ENCODE measurements at regions not wholly inside any gene's neighbourhood (a gene's known extent, or its start where the extent isn't known, plus 50 kb on each side); places are given as distances from the start of the nearest gene placed in this dataset.

DNA sequence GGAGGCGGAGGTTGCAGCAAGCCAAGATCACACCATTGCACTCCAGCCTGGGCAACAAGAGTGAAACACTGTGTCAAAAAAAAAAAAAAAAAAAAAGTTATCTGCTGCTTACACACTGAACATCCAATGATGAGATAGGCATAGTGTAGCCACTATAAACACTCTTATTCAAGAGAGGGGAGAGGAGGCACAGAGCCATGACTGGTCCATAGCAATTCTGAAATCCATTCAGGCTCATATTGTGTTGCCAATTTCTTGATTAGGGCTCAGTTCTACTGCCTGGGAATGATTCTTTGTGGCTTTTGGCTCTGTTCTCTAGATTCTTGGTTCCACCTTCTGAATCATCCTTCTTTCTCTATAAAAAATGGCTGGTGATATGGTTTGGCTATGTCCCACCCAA lies 136.1 kb downstream of the ZFP36L2 start:
- TF ChIP-seq, protein P1, sequence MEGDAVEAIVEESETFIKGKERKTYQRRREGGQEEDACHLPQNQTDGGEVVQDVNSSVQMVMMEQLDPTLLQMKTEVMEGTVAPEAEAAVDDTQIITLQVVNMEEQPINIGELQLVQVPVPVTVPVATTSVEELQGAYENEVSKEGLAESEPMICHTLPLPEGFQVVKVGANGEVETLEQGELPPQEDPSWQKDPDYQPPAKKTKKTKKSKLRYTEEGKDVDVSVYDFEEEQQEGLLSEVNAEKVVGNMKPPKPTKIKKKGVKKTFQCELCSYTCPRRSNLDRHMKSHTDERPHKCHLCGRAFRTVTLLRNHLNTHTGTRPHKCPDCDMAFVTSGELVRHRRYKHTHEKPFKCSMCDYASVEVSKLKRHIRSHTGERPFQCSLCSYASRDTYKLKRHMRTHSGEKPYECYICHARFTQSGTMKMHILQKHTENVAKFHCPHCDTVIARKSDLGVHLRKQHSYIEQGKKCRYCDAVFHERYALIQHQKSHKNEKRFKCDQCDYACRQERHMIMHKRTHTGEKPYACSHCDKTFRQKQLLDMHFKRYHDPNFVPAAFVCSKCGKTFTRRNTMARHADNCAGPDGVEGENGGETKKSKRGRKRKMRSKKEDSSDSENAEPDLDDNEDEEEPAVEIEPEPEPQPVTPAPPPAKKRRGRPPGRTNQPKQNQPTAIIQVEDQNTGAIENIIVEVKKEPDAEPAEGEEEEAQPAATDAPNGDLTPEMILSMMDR (conservative IDR thresholded peaks at IDR 0.05; ENCODE audit: low read depth, low read length), result no peak
- no peak for TF ChIP-seq EZH2 (IDR thresholded peaks at IDR 0.05; ENCODE audit: borderline replicate concordance, low read depth, low read length, poor library complexity, severe bottlenecking)
